GM12891 (cell line): ENCODE measurements at regions not wholly inside any gene's neighbourhood (a gene's known extent, or its start where the extent isn't known, plus 50 kb on each side); places are given as distances from the start of the nearest gene placed in this dataset.

ENCODE experiments used
- POLR2A ChIP-seq: IDR thresholded peaks from 2 replicates; pipeline ENCODE4 v1.6.1; 2011; ENCODE audit warnings: low read depth, low read length, control low read depth
- POLR2AphosphoS5 ChIP-seq: IDR thresholded peaks from 2 replicates; pipeline ENCODE4 v1.6.1; 2011; ENCODE audit warnings: low read depth, low read length, control low read depth

DNA sequence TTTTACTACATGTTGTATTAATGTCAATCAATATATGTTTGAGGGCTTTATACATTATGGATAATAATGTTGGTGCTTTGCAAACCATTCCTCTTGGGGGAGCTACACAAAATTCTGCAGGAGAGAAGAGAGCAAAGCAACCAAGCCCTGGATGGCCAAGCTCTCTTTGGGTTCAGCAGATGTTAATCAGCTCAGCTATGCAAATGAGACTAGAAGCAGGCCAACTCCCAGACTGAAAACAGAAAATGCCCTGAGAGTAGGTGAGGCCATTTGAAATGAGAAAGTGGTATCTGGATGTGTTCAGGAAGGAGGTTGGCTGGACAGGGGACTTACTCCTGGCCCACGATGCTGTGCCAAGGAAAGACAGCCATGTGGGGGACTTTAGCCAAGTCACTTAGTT, 387.0 kb downstream of the BCOR start:
- no peak for TF ChIP-seq POLR2A
- no peak for TF ChIP-seq POLR2AphosphoS5
